ENCODE measurements at regions not wholly inside any gene's neighbourhood (a gene's known extent, or its start where the extent isn't known, plus 50 kb on each side); places are given as distances from the start of the nearest gene placed in this dataset.
"Not testable (repeated sequence)": the region's sequence is repeated elsewhere in the genome, so short reads cannot be mapped to it uniquely, and the experiment has no call there.

DNA sequence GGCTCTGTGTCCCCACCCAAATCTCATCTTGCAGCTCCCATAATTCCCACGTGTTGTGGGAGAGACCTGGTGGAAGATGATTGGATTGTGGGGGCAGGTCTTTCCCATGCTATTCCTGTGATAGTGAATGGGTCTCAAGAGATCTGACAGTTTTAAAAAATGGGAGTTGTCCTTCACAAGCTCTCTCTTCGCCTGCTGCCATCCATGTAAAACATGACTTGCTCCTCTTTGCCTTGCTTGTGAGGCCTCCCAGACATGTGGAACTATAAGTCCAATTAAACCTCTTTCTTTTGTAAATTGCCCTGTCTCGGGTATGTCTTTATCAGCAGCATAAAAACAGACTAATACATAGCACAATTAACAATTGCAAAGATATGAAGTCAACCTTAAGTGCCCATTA, 201.5 kb downstream of the DUSP6 start:
- not testable (repeated sequence) for TF ChIP-seq POLR2A (IDR thresholded peaks at IDR 0.05; ENCODE audit: low read length); GATA1 (IDR thresholded peaks at IDR 0.05; ENCODE audit: low read depth, low read length)
